ENCODE measurements at regions not wholly inside any gene's neighbourhood (a gene's known extent, or its start where the extent isn't known, plus 50 kb on each side); places are given as distances from the start of the nearest gene placed in this dataset.

- H4K20me1 ChIP-seq = no peaks in the 10 kb centered on the region
- no peaks in the 10 kb centered on the region for H3K27me3 ChIP-seq
- H3K36me3 ChIP-seq = no peaks in the 10 kb centered on the region
- H3K4me3 ChIP-seq = no peak overlapping the region
- no peak overlapping the region for H3K27ac ChIP-seq
- no peaks in the 10 kb centered on the region; a peak in 1 of 22 replicates for H3K9me3 ChIP-seq (replicated peaks in 1 of 11)
- H3K4me2 ChIP-seq = no peak overlapping the region
- no peaks in the 10 kb centered on the region for H3K4me1 ChIP-seq
- TF ChIP-seq Cebpa-rat (IDR thresholded peaks at IDR 0.05) = no peak
- H3K9ac ChIP-seq = no peak overlapping the region
These were observed 143.8 kb downstream of the AXIN2 start for GRCh38 chr17:65417406-65418221.

GRCh38 chr17:65415991-65416390 lies 145.5 kb downstream of the AXIN2 start:
- H3K4me2 ChIP-seq = no peak overlapping the region
- no peak overlapping the region for H3K4me3 ChIP-seq
- H3K27ac ChIP-seq = no peak overlapping the region
- no peak overlapping the region for H3K9ac ChIP-seq
- no peaks in the 10 kb centered on the region for H3K27me3 ChIP-seq
- no peaks in the 10 kb centered on the region for H4K20me1 ChIP-seq
- H3K4me1 ChIP-seq = no peaks in the 10 kb centered on the region
- no peak for TF ChIP-seq Cebpa-rat (IDR thresholded peaks at IDR 0.05)
- H3K36me3 ChIP-seq = no peaks in the 10 kb centered on the region
- peaks cover 10 to 16% (median 12%) of the 10 kb centered on the region in 11 experiments; a peak in 19 of 22 replicates for H3K9me3 ChIP-seq (replicated peaks in 1 of 11)

DNA sequence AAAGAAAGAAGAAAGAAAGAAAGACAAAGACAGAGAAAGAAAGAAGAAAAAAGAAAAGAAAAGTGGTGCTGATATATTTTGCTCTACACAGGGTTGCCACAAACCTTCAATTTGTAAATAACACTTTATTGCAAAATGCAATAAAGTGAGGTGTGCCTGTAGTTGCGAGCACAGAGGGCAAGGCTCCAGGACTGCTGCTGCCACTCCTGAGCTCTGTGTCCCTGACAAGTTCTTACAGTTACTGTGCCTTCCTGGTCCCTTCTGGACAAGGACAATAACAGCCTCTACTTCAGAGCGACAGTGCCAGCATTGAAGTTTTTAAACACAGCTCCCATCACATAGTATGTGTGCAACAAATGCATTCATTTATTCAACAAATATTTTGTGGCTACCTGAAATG lies 148.1 kb downstream of the AXIN2 start:
- no peaks in the 10 kb centered on the region for H3K36me3 ChIP-seq
- no peaks in the 10 kb centered on the region for H3K4me1 ChIP-seq

DNA sequence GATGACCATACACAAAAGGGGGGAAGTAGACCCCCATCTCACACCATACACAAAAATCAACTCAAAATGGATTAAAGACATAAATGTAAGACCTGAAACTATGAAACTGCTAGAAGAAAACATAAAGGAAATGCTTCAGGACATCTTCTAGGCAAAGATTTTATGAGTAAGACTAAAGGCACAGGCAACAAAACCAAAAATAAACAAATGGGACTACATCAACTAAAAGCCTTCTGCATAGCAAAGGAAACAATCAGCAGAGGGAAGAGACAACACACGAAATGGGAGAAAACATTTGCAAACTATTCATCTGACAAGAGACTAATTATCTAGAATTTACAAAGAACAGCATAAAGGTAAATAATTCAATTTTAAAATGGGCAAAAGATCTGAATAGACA lies 152.1 kb downstream of the AXIN2 start:
- Histone ChIP-seq H3K4me3 (no peak overlapping the region), H3K4me1 (no peaks in the 10 kb centered on the region)

More for the DNA sequence above, 148.1 kb downstream of the AXIN2 start:
- peaks cover 10 to 23% (median 14%) of the 10 kb centered on the region in 11 experiments; a peak in 19 of 22 replicates for H3K9me3 ChIP-seq (replicated peaks in 1 of 11)
- TF ChIP-seq Cebpa-rat (IDR thresholded peaks at IDR 0.05) = no peak
- H3K4me2 ChIP-seq = no peak overlapping the region
- no peak overlapping the region for H3K27ac ChIP-seq
- no peak overlapping the region for H3K9ac ChIP-seq
- no peaks in the 10 kb centered on the region for H3K27me3 ChIP-seq
- H4K20me1 ChIP-seq = no peaks in the 10 kb centered on the region
- H3K4me3 ChIP-seq = no peak overlapping the region

DNA sequence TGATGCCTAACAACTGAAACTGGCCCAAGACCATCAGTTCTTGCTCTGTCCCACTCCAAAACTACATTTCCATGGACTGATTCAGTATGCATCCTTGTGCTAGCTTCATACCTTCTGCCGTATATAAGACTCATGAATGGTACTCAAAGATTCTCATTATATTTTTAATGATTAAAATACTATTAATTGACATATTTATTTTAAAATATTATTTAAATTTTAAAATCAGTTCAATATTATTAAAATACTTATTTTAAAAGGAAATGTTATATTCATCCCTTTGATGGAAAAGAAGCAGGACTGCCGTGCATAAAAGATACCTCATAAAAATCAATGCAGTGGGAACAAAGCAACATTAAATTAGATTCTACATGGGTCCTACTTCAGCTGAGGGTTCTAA lies 153.4 kb downstream of the AXIN2 start:
- Histone ChIP-seq H3K27me3 (no peaks in the 10 kb centered on the region), H3K9ac (no peak overlapping the region), H3K36me3 (no peaks in the 10 kb centered on the region), H3K9me3 (replicated peaks in 1 of 11) (peaks cover 10 to 23% (median 14%) of the 10 kb centered on the region in 11 experiments; a peak in 19 of 22 replicates), H3K4me2 (no peak overlapping the region), H4K20me1 (no peaks in the 10 kb centered on the region), H3K27ac (no peak overlapping the region), H3K4me3 (no peak overlapping the region), H3K4me1 (no peaks in the 10 kb centered on the region)
- TF ChIP-seq Cebpa-rat (IDR thresholded peaks at IDR 0.05) = no peak

More for the DNA sequence above, 152.1 kb downstream of the AXIN2 start:
- Histone ChIP-seq H3K4me2 (no peak overlapping the region), H3K36me3 (no peaks in the 10 kb centered on the region), H3K27ac (no peak overlapping the region), H3K27me3 (no peaks in the 10 kb centered on the region), H4K20me1 (no peaks in the 10 kb centered on the region), H3K9ac (no peak overlapping the region), H3K9me3 (replicated peaks in 1 of 11) (peaks cover 10 to 23% (median 14%) of the 10 kb centered on the region in 11 experiments; a peak in 19 of 22 replicates)
- no peak for TF ChIP-seq Cebpa-rat (IDR thresholded peaks at IDR 0.05)

GRCh38 chr17:65407017-65407416 lies 154.4 kb downstream of the AXIN2 start:
- Histone ChIP-seq H3K4me2 (no peak overlapping the region), H4K20me1 (no peaks in the 10 kb centered on the region), H3K9me3 (replicated peaks in 1 of 11) (peaks cover 8 to 18% (median 12%) of the 10 kb centered on the region in 11 experiments; a peak in 19 of 22 replicates), H3K36me3 (no peaks in the 10 kb centered on the region), H3K4me3 (no peak overlapping the region), H3K27ac (no peak overlapping the region), H3K4me1 (no peaks in the 10 kb centered on the region), H3K9ac (no peak overlapping the region), H3K27me3 (no peaks in the 10 kb centered on the region)
- no peak for TF ChIP-seq Cebpa-rat (IDR thresholded peaks at IDR 0.05)

DNA sequence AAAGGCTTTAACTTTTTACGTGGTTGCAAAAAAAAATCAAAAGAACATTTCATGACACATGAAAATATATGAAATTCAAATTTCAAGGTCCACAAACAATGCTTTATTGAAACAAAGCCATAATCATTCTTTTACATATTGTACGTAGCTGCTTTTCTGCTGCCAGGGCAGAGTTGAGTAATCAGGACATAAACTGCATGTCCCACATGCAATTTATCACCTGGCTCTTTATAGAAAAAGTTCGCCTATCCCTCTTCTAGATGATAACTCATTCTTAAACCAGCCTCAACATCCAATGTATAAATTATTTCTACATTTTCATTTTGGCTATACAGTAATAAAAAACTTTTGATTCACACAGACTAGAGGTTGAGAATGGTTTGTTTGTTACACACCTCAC lies 154.9 kb downstream of the AXIN2 start:
- Histone ChIP-seq H3K9ac (no peak overlapping the region), H3K27ac (no peak overlapping the region), H3K9me3 (replicated peaks in 1 of 11) (peaks cover 3 to 13% (median 7%) of the 10 kb centered on the region in 11 experiments; a peak in 17 of 22 replicates), H4K20me1 (no peaks in the 10 kb centered on the region), H3K4me2 (no peak overlapping the region), H3K27me3 (no peaks in the 10 kb centered on the region), H3K4me1 (peaks cover 0 to 3% (median 0%) of the 10 kb centered on the region in 10 experiments; a peak in 2 of 20 replicates), H3K36me3 (no peaks in the 10 kb centered on the region), H3K4me3 (no peak overlapping the region)
- no peak for TF ChIP-seq Cebpa-rat (IDR thresholded peaks at IDR 0.05)

DNA sequence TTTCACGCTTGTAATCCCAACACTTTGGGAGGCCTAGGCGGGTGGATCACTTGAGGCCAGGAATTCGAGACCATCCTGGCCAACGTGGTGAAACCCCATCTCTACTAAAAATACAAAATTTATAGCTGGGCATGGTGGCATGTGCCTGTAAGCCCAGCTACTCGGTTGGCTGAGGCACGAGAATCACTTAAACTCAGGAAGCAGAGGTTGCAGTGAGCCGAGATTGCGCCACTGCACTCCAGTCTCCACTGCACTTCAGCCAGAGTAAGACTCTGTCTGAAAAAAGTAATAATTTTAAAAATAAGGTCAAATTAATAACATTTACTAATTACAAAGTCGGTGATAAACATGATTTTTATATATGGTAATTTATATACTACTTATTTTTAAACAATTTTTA lies 155.9 kb downstream of the AXIN2 start:
- Histone ChIP-seq H3K4me2 (no peak overlapping the region), H3K27ac (no peak overlapping the region)
- TF ChIP-seq Cebpa-rat (IDR thresholded peaks at IDR 0.05) = no peak

GRCh38 chr17:65404761-65405160 lies 156.7 kb downstream of the AXIN2 start:
- no peaks in the 10 kb centered on the region for H3K36me3 ChIP-seq
- no peak overlapping the region for H3K4me3 ChIP-seq
- peaks cover 0 to 5% (median 0%) of the 10 kb centered on the region in 10 experiments; a peak in 2 of 20 replicates for H3K4me1 ChIP-seq
- TF ChIP-seq Cebpa-rat (IDR thresholded peaks at IDR 0.05) = no peak
- H3K9ac ChIP-seq = no peak overlapping the region
- no peaks in the 10 kb centered on the region for H3K27me3 ChIP-seq
- no peaks in the 10 kb centered on the region for H4K20me1 ChIP-seq
- no peaks in the 10 kb centered on the region for H3K9me3 ChIP-seq (replicated peaks in 1 of 11)
- no peak overlapping the region for H3K27ac ChIP-seq
- H3K4me2 ChIP-seq = no peak overlapping the region

More for the DNA sequence above, 155.9 kb downstream of the AXIN2 start:
- no peaks in the 10 kb centered on the region for H3K27me3 ChIP-seq
- H3K9me3 ChIP-seq (replicated peaks in 1 of 11) = peaks cover 0 to 5% (median 0%) of the 10 kb centered on the region in 11 experiments; a peak in 2 of 22 replicates
- H3K9ac ChIP-seq = no peak overlapping the region
- no peaks in the 10 kb centered on the region for H4K20me1 ChIP-seq
- peaks cover 0 to 5% (median 0%) of the 10 kb centered on the region in 10 experiments; a peak in 2 of 20 replicates for H3K4me1 ChIP-seq
- no peaks in the 10 kb centered on the region for H3K36me3 ChIP-seq
- no peak overlapping the region for H3K4me3 ChIP-seq

- Histone ChIP-seq H3K27me3 (no peaks in the 10 kb centered on the region), H3K36me3 (no peaks in the 10 kb centered on the region), H3K4me3 (no peak overlapping the region), H3K4me2 (no peak overlapping the region), H3K4me1 (peaks cover 0 to 5% (median 0%) of the 10 kb centered on the region in 10 experiments; a peak in 2 of 20 replicates), H3K9me3 (replicated peaks in 1 of 11) (no peaks in the 10 kb centered on the region), H4K20me1 (no peaks in the 10 kb centered on the region), H3K27ac (no peak overlapping the region), H3K9ac (no peak overlapping the region)
- no peak for TF ChIP-seq Cebpa-rat (IDR thresholded peaks at IDR 0.05)
These were observed 157.8 kb downstream of the AXIN2 start for GRCh38 chr17:65403626-65404025.
